ENCODE measurements at regions not wholly inside any gene's neighbourhood (a gene's known extent, or its start where the extent isn't known, plus 50 kb on each side); places are given as distances from the start of the nearest gene placed in this dataset.

DNA sequence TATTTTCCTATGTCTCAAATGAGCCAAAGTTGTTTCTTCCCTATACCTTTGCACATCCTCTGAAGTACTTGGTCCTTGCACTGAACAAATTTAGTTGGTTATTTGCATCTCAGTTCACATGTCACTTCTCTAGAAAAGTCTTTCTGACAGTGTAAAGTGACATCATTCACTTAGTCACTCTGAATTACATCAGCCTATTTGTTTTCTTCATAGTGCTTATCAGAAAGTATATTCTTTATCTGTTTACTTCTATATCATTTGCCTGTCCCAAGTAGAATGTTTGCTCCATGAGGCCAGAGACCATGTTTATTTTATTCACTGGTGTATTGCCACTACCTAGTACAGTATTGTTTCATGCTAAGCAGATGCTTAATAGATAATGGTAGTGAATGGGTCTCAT lies 173.7 kb downstream of the HNMT start:
- no peak for TF ChIP-seq FOXK2 (IDR thresholded peaks at IDR 0.05)
- no peak for TF ChIP-seq BHLHE40 (IDR thresholded peaks at IDR 0.05; ENCODE audit: borderline replicate concordance)
- no peak for TF ChIP-seq ARNT (IDR thresholded peaks at IDR 0.05)
- no peak for TF ChIP-seq PKNOX1 (IDR thresholded peaks at IDR 0.05)
- no peak for TF ChIP-seq SP1 (IDR thresholded peaks at IDR 0.05)
- TF ChIP-seq HDGF (IDR thresholded peaks at IDR 0.05; ENCODE audit: borderline replicate concordance) = no peak
